Mesendoderm (in vitro differentiated cells): ENCODE measurements at regions not wholly inside any gene's neighbourhood (a gene's known extent, or its start where the extent isn't known, plus 50 kb on each side); places are given as distances from the start of the nearest gene placed in this dataset.

Experiments
- DNase-seq: peaks from one replicate; pipeline ENCODE4 v3.0.0; 2013
- H2AK5ac ChIP-seq: 2 replicates; pipeline ENCODE4 v1.6.1; 2013; ENCODE audit warnings: low read length, inconsistent platforms
- H2BK120ac ChIP-seq: 2 replicates; pipeline ENCODE4 v1.6.1; 2013; ENCODE audit warnings: low read depth, mild to moderate bottlenecking, low read length, moderate library complexity, mixed read lengths
- H2BK15ac ChIP-seq: replicated peaks from 2 replicates; pipeline ENCODE4 v1.6.1; 2013; ENCODE audit warnings: low read depth, mild to moderate bottlenecking, moderate library complexity
- H2BK5ac ChIP-seq: 2 replicates; pipeline ENCODE4 v1.6.1; 2013; ENCODE audit warnings: low read length, inconsistent platforms
- H3K18ac ChIP-seq: 2 replicates; pipeline ENCODE4 v1.6.1; 2013; ENCODE audit warnings: mild to moderate bottlenecking, low read length, mixed read lengths
- H3K23ac ChIP-seq: one replicate; pipeline ENCODE4 v1.6.1; 2013; ENCODE audit warnings: low read length
- H3K27ac ChIP-seq: 2 replicates; pipeline ENCODE4 v1.5.1; 2013; ENCODE audit warnings: low read depth, mild to moderate bottlenecking, inconsistent platforms, low read length, moderate library complexity
- H3K27me3 ChIP-seq: 2 replicates; pipeline ENCODE4 v1.6.1; 2013; ENCODE audit warnings: low read length, control low read depth, mild to moderate bottlenecking, inconsistent platforms; ENCODE audit not compliant: insufficient read depth, poor library complexity
- H3K36me3 ChIP-seq: 2 replicates; pipeline ENCODE4 v1.6.1; 2013; ENCODE audit warnings: low read length, inconsistent platforms; ENCODE audit not compliant: control insufficient read depth, insufficient read depth
- H3K4ac ChIP-seq: one replicate; pipeline ENCODE4 v1.6.1; 2013; ENCODE audit warnings: low read depth, mild to moderate bottlenecking, low read length, moderate library complexity
- H3K4me1 ChIP-seq: 2 replicates; pipeline ENCODE4 v1.6.1; 2013; ENCODE audit warnings: low read depth, low read length, inconsistent platforms; ENCODE audit not compliant: control insufficient read depth
- H3K4me2 ChIP-seq: 2 replicates; pipeline ENCODE4 v1.6.1; 2013; ENCODE audit warnings: low read length
- H3K4me3 ChIP-seq: 2 replicates; pipeline ENCODE4 v1.5.1; 2013; ENCODE audit warnings: mild to moderate bottlenecking, low read length
- H3K56ac ChIP-seq: one replicate; pipeline ENCODE4 v1.6.1; 2013; ENCODE audit warnings: low read length
- H3K79me1 ChIP-seq: 2 replicates; pipeline ENCODE4 v1.6.1; 2013; ENCODE audit warnings: low read length, inconsistent platforms
- H3K79me2 ChIP-seq: 2 replicates; pipeline ENCODE4 v1.6.1; 2013; ENCODE audit warnings: mild to moderate bottlenecking, low read length; ENCODE audit not compliant: control insufficient read depth, insufficient read depth
- H3K9ac ChIP-seq: 2 replicates; pipeline ENCODE4 v1.6.1; 2013; ENCODE audit warnings: low read length, inconsistent platforms
- H4K5ac ChIP-seq: one replicate; pipeline ENCODE4 v1.6.1; 2013; ENCODE audit warnings: low read length
- H4K8ac ChIP-seq: one replicate; pipeline ENCODE4 v1.6.1; 2013; ENCODE audit warnings: low read depth, mild to moderate bottlenecking, control low read depth, low read length, moderate library complexity
- WGBS: extraction: QIAGEN DNeasy Blood & Tissue Kit; methylation state at CpG from one replicate; pipeline ENCODE4 v1.1.7; 2013; ENCODE audit warnings: low lambda C conversion rate, missing lambda C conversion rate; ENCODE audit not compliant: insufficient coverage; ENCODE audit errors: extremely low coverage; 5-methylcytosine and 5-hydroxymethylcytosine counted together

DNA sequence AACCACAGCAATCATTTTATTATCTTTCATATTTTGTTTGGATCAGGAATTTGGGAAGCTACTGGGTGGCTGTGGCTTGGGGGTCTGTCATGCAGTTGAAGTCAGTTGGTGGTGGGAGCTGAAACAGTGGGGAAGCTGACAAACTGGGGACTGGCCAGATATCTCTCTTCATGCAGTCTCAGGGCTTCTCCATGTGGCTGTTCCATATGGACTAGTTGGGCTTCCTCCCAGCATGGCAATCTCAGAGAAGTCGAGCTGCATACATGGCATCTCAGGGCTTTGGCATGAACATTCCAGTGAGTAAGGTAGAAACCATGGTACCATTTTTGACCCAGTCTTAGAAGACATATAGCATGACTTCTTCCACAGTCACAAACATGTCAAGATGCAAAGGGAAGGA lies 274.8 kb downstream of the ENC1 start:
- H4K8ac ChIP-seq = no peak overlapping the region
- H3K4ac ChIP-seq = no peak overlapping the region
- no peak overlapping the region for H3K23ac ChIP-seq
- no peak overlapping the region for H3K9ac ChIP-seq
- H3K4me1 ChIP-seq = no peaks in the 10 kb centered on the region
- DNase-seq = no peak
- H3K4me3 ChIP-seq = no peak overlapping the region
- no CpG with 5 or more reads among the region's 1 CpG for WGBS
- no peak overlapping the region for H3K4me2 ChIP-seq
- no peak overlapping the region for H2AK5ac ChIP-seq
- no peak overlapping the region for H2BK15ac ChIP-seq
- no peaks in the 10 kb centered on the region for H3K79me2 ChIP-seq
- no peak overlapping the region for H4K5ac ChIP-seq
- no peaks in the 10 kb centered on the region for H3K27me3 ChIP-seq
- H3K56ac ChIP-seq = no peak overlapping the region
- no peaks in the 10 kb centered on the region for H3K79me1 ChIP-seq
- H3K18ac ChIP-seq = no peak overlapping the region
- no peak overlapping the region for H2BK5ac ChIP-seq
- H2BK120ac ChIP-seq = no peak overlapping the region
- H3K36me3 ChIP-seq = no peaks in the 10 kb centered on the region
- no peak overlapping the region for H3K27ac ChIP-seq

DNA sequence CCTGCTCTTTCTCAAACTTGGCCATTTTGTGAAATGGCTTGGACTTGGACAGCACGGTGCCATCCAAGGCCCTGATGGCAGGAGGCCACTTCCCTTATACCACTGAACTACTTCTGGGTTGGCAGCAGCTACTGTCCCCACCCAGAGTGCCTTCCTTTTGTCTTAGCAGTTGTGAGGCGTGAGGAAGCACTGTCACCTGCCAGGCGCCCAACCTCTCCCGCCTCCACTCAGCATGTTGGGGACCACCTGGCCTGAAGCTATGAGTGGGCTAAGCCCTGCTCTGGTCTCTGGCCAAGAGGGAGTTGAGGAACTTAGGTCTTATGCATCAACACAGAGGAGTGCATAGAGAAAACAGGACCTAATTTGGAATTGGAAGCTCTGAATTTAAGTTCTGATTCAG lies 276.0 kb downstream of the ENC1 start:
- Histone ChIP-seq H3K79me1 (no peaks in the 10 kb centered on the region), H3K23ac (no peak overlapping the region), H3K27ac (no peak overlapping the region), H2BK120ac (no peak overlapping the region), H3K18ac (no peak overlapping the region), H3K4me1 (no peaks in the 10 kb centered on the region), H2BK5ac (no peak overlapping the region), H3K36me3 (no peaks in the 10 kb centered on the region), H3K9ac (no peak overlapping the region), H2AK5ac (no peak overlapping the region), H3K79me2 (no peaks in the 10 kb centered on the region), H4K5ac (no peak overlapping the region), H3K4me3 (no peak overlapping the region), H3K27me3 (no peaks in the 10 kb centered on the region), H2BK15ac (no peak overlapping the region), H3K56ac (no peak overlapping the region), H3K4ac (no peak overlapping the region), H3K4me2 (no peak overlapping the region), H4K8ac (no peak overlapping the region)
- DNase-seq = no peak
- no CpG with 5 or more reads among the region's 4 CpGs for WGBS

DNA sequence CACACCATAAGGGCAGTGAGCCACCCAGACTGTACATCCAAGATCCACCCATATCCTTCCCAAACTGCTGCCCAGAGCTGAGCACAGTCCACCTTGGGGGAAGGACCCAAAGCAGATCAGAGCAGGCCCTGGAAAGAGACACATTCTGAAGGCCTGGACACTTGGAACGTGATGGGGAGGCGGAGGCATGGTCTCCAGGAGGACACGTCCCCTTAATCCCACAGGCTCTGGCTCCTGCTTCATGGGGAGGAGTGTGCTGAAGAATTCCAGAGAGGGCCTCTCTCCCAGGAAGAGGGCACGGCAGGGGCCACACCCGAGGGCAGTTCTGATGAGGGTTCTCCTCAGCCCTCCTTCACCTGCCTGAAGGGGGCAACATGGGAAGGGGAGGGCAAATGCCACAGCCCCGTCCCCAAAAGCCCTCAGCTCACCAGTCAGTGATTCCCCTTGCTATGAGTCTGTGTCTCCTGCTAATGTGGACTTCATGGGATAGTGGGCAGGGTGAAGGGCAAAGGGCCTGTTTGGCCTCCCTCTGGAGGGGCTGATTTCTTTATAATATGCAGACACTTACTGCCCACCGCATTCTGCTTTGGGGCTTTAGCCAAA lies 276.8 kb downstream of the ENC1 start:
- no peak overlapping the region for H2BK120ac ChIP-seq
- no peaks in the 10 kb centered on the region for H3K79me1 ChIP-seq
- WGBS = no CpG with 5 or more reads among the region's 7 CpGs
- H2BK5ac ChIP-seq = no peak overlapping the region
- DNase-seq = no peak
- H3K27ac ChIP-seq = no peak overlapping the region
- no peak overlapping the region for H3K18ac ChIP-seq
- H3K4ac ChIP-seq = no peak overlapping the region
- no peaks in the 10 kb centered on the region for H3K36me3 ChIP-seq
- H2BK15ac ChIP-seq = no peak overlapping the region
- H3K9ac ChIP-seq = no peak overlapping the region
- H3K56ac ChIP-seq = no peak overlapping the region
- no peak overlapping the region for H3K23ac ChIP-seq
- H3K4me1 ChIP-seq = no peaks in the 10 kb centered on the region
- H3K4me2 ChIP-seq = no peak overlapping the region
- no peak overlapping the region for H4K8ac ChIP-seq
- no peak overlapping the region for H4K5ac ChIP-seq
- H3K79me2 ChIP-seq = no peaks in the 10 kb centered on the region
- H2AK5ac ChIP-seq = no peak overlapping the region
- no peak overlapping the region for H3K4me3 ChIP-seq
- H3K27me3 ChIP-seq = no peaks in the 10 kb centered on the region

DNA sequence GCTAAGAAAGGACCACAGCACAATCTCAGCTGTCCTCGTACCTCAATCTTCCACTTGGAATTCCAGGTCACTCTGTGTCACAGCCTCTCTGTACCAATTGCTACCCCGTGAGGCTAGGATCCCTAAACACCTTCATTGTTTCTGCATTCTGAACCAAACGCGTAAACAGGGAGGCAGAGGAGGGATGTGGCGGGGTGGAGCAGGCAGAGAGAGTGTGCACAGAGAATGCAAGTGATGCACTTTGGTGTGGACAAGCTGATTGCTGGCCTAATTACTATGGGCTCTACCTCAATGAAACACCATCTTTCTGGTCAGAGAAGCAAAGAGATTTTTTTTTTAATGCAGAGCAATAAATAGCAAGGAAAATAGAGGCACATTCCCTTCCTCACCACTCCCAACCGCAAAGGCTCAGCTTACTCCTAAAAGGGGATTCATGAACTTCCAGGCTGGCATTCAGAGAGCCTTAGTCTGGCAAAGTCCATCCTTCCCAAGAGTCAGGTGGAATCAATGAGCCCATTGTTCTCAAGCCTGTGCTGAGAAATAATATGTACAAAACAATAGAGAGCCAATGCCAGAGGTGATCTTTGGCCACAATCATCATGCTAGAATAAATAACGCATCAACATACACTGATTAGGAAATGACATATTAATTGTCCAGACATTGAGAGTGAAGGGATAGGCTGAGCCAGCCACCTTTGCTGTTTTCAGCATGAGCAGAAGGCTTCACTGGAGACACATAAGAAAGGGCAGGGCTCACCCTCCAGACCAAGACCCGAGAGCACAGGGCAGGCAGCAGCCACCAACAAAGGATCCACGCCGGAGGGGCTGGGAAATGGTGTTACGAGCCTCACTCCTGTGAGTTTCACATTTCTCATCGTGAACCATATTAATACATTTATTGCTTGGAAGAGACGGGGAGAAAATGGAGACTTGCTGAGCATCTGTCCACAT lies 278.8 kb downstream of the ENC1 start:
- no peak overlapping the region for H4K5ac ChIP-seq
- no peaks in the 10 kb centered on the region for H3K27me3 ChIP-seq
- no peaks in the 10 kb centered on the region for H3K79me2 ChIP-seq
- H3K36me3 ChIP-seq = no peaks in the 10 kb centered on the region
- no peak for DNase-seq
- H3K4ac ChIP-seq = no peak overlapping the region
- H3K18ac ChIP-seq = no peak overlapping the region
- H2AK5ac ChIP-seq = no peak overlapping the region
- no peak overlapping the region for H2BK5ac ChIP-seq
- no peak overlapping the region for H3K4me3 ChIP-seq
- no peak overlapping the region for H3K9ac ChIP-seq
- no CpG with 5 or more reads among the region's 13 CpGs for WGBS
- H3K27ac ChIP-seq = no peak overlapping the region
- no peak overlapping the region for H2BK120ac ChIP-seq
- no peaks in the 10 kb centered on the region for H3K4me1 ChIP-seq
- no peak overlapping the region for H2BK15ac ChIP-seq
- no peak overlapping the region for H3K23ac ChIP-seq
- no peaks in the 10 kb centered on the region for H3K79me1 ChIP-seq
- H4K8ac ChIP-seq = no peak overlapping the region
- H3K4me2 ChIP-seq = no peak overlapping the region
- H3K56ac ChIP-seq = no peak overlapping the region

DNA sequence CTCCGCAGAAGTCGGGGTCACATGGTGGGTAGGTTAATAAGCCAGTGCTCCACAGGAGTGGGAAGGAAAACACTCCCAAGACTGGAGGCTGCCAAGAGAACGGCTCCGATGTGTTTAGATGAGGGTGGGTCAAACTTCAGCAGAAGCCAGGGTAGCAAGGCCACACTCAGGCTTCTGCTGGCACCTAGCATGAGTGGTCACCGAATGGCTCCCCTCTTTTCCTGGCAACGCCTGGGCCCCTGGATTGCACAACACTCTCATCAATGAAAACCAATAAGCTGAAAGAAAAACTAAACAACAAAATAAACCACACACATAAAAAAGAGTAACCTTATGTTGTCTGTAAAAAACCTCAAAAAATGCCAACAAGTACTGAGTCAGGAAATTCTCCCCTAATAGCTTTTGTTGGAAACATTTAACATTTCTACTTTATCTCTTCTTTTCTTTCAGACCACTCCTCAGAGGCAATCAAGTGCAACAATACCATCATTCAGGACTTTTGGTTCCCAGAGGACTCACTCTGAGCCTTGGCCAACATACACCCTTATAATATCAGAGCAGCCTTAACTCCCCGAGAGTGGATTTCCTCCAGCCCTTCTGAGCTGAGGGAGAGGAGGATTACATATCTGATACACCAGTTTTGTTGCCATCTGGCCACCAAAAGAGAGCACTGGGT lies 279.9 kb downstream of the ENC1 start:
- Histone ChIP-seq H2BK15ac (no peak overlapping the region), H3K23ac (no peak overlapping the region), H2BK120ac (no peak overlapping the region), H3K56ac (no peak overlapping the region), H3K27me3 (no peaks in the 10 kb centered on the region), H3K4me1 (no peaks in the 10 kb centered on the region), H3K27ac (no peak overlapping the region), H4K5ac (no peak overlapping the region), H3K4me2 (no peak overlapping the region), H3K4ac (no peak overlapping the region), H3K4me3 (no peak overlapping the region), H3K36me3 (no peaks in the 10 kb centered on the region), H4K8ac (no peak overlapping the region), H3K18ac (no peak overlapping the region), H2AK5ac (no peak overlapping the region), H3K79me1 (no peaks in the 10 kb centered on the region), H3K79me2 (no peaks in the 10 kb centered on the region), H2BK5ac (no peak overlapping the region), H3K9ac (no peak overlapping the region)
- no CpG with 5 or more reads among the region's 7 CpGs for WGBS
- DNase-seq = no peak
